ENCODE measurements at regions not wholly inside any gene's neighbourhood (a gene's known extent, or its start where the extent isn't known, plus 50 kb on each side); places are given as distances from the start of the nearest gene placed in this dataset.

DNA sequence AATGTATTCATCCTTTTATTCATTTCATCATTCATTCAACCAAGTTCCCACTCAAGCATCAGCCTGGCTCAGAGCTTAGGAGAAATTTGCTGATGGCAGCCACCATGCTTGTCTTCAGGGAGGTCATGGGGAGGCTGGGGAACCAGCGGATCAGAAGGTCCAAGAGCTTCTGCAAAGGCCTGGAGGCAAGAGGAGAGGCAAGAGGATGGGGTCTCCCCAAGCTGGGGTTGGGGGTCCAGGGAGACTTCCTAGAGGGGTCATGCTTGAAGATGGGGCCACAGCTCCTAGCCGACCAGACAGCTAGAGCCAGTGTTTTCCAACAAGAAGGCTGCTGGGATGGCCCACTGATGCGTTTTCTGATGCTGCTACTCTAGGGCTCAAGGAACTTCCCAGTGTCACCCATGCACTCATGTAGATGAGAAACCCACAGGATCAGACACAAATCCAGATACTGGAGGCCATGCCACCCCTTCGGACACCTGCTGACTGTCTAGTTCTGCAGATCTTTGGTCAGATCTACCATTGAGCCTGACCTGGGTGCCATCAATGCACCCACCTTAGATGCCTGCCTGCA lies 315.2 kb downstream of the AJAP1 start:
- DNase-seq: no peak
- in situ Hi-C loops (cut with MboI; ENCODE audit: low pct_unique_long_range_greater_than_20kb, low sequenced_read_pairs): no loop called here

DNA sequence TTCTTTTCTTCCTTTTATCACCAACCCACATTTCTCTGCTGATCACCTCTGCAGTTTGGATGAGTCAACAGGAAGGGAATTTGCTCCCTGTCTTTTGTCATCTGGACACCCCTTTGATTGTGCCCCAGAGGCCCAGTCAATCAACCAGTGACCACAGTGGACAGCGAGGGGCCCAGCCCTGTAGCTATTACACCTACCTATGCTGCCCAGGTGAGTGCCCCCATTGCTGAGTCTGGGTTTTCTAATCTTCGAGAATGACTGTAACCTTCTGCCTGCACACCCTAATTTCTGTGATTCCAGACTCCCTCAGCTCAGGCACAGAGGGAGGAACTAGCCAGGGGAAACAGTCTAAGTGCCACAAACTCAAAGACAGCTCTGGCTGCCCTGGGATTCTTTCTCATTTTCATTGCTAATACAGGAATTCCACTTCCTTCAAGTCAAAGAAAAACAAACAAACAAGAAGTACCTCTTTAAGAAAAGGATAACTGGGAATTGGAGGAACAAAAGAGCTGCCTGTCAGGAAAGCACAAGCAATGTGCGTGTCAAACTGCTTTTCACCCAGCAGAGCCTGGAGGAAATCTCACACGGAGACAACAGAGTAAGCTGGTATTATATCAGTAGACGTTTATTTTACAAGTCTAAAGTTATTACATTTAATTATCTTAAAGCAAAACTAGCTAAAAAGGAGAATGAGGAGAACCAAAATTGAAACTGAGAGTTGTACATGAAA lies 311.1 kb downstream of the AJAP1 start:
- in situ Hi-C loops (cut with MboI; ENCODE audit: low pct_unique_long_range_greater_than_20kb, low sequenced_read_pairs): no loop called here
- DNase-seq: no peak

DNA sequence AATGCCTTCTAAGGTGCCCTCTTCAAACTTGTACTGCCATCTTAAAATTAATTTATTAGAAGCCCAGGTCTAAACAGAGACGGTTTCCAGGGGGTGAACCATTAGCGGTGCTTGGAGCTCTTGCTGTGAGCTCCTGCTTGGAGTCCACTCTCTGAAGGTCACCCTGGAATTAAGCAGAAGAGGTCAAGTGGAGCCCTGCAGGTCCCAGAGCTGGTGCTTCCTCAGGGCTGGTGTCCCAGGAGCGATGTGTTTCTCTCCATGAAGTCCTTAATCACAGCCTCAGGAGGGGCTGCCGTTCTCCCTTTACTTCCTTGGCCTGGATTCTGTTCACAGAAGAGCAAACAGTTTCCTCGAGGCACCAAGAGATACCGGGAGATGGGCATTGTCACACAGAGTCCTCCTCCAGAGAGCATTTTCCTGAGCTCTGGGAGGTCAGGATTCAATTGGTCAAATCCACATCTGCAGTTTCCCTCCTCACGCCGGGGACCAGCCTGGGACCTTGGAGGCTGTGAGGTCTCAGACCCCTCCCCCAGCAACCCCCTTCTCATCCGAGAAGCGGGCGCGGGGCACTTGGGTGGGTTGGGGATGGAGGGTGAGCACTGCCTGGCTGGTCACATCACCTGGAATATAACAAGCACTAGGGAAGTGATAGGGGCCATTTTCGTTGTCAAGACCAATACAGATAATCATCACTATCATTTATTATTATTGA lies 310.4 kb downstream of the AJAP1 start:
- in situ Hi-C loops (cut with MboI; ENCODE audit: low pct_unique_long_range_greater_than_20kb, low sequenced_read_pairs): no loop called here
- no peak for DNase-seq

DNA sequence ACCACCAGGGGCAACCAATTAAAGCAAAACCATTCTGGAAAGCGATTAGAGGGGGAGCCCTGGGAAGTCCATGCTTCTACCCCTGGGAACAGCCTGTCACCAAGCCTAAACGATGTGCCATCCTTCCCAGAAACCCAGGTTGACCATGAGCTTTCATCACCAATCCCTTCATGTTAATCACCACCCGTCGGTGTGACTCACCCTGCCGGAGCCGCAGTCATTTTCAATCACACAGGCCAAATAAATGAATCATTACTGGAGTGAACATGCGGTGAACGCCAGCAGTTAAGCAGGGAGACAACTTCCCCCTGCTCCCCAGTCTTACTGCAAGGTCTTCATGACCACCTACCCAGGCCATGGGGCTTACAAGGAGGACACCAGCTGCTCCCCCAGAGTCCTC lies 308.8 kb downstream of the AJAP1 start:
- DNase-seq: no peak
- in situ Hi-C loops (cut with MboI; ENCODE audit: low pct_unique_long_range_greater_than_20kb, low sequenced_read_pairs): no loop called here

DNA sequence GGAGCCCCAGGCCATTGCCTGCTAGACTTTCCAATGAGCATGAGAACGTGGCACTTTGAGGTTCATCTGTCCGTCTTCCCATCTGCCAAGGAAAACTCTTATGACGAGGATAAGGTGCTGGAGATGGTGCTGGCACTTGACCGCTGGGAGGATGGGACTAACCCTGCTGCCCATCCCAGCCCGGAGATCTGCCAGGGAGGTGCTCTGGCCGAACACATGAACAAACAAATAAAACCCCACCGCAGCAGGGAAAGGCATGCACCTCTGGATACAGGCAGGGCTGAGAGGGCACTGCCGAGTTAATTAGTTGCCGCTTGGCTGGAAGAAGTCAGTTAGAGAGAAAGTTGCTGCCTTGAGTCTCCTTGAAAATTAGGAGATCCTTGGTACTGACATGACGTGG lies 308.4 kb downstream of the AJAP1 start:
- no peak for DNase-seq
- in situ Hi-C loops (cut with MboI; ENCODE audit: low pct_unique_long_range_greater_than_20kb, low sequenced_read_pairs): no loop called here

DNA sequence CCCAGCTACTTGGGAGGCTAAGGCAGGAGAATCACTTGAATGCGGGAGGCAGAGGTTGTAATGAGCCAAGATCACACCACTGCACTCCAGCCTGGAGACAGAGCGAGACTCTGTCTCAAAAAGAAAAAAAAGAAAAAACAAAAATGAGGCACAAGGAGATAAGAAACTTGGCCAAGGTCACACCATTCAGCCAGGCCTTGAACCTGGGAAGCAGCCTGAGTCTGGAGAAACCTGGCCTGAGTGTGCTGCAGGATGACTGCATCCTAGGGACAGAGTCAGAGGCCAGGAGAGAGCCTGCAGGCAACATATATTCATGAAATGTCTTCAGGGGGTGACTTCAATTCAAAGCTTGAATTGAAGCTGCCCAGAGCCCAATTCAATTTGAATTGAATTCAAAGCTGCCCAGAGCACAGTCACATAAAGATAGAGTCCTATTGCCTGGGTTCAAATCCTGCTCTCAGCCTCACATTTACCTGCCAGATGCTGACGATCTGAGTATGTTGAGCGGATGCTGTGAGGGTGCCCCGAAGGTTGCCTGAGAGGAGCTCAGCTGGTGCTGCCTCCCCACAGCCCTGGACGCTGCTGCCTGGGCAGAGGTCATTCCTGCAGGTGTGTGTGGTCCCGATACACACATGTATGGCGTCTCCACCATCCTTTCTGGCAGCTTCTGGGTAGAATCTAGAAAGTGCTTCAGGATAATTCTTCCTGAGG lies 307.7 kb downstream of the AJAP1 start:
- in situ Hi-C loops (cut with MboI; ENCODE audit: low pct_unique_long_range_greater_than_20kb, low sequenced_read_pairs): no loop called here
- DNase-seq: no peak

DNA sequence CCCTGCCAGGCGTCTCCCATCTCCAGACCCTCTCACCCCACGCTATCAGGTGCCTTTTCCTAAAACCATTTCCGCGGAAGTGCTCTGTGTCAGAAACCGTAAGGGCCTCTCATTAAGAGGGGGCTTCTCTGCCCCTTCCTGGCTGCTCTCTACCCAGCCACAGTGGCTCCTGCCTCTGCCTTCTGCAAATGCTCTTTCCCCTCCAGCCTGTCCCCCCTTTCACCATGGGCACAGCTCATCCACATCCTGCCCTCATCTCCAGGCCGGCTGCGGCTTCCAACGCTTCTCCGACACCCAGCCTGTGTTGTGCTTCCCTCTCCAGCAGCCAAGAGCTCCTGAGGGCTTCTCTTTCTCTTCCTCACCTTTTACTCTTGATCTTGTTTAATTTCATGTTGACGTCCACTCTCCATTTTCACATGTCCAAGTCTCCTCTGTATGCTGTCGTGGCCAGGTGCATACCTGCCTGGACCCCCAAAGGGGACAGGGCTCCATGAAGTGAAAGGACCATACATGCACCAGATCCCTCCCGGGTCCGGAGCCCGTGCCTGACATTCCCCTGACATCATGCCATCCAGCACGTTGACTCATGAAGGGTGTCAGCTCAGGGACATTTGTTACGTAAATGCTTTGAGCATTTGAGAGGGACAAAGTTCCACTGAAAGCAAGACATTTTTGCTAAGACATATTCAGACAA lies 306.5 kb downstream of the AJAP1 start:
- no peak for DNase-seq
- in situ Hi-C loops (cut with MboI; ENCODE audit: low pct_unique_long_range_greater_than_20kb, low sequenced_read_pairs): no loop called here

DNA sequence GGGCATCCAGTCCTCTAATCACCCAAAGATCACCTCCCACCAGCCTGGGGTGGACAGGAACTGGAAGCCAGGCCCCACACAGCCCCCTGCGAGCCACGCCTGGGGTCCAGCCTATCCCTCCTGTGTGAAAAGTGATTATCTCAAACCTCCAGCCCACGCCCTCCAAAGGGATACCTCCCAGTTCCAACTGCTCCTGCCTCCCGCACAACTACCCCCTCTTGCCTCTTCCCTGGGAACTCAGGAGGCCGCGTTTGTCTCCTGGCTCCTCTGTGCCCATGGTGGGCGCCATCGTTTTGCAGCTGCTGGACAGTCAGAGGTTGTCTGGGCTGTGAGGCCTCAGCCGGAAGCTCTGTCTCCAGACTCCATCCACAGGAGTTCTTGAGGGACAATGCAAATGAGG lies 305.9 kb downstream of the AJAP1 start:
- in situ Hi-C loops (cut with MboI; ENCODE audit: low pct_unique_long_range_greater_than_20kb, low sequenced_read_pairs): no loop called here
- DNase-seq: no peak

DNA sequence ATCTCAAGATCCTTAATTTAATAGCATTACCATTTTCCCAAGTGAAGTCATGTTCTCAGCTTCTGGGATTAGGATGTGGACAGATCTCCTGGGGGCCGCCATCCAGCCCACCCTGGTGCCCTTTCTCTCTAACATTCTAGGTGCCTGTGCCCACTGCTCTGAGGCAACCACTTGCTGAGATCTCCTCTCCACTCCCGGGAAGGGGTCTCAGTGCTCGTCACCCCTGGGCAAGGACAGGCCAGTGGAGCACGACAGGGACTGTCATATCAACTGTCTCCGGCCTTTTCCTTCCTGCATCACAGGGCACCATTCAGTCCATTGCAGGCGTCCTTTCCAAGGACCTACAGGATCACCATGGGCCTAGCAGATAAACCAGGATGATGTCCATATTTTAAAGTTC lies 304.8 kb downstream of the AJAP1 start:
- DNase-seq: no peak
- in situ Hi-C loops (cut with MboI; ENCODE audit: low pct_unique_long_range_greater_than_20kb, low sequenced_read_pairs): no loop called here

DNA sequence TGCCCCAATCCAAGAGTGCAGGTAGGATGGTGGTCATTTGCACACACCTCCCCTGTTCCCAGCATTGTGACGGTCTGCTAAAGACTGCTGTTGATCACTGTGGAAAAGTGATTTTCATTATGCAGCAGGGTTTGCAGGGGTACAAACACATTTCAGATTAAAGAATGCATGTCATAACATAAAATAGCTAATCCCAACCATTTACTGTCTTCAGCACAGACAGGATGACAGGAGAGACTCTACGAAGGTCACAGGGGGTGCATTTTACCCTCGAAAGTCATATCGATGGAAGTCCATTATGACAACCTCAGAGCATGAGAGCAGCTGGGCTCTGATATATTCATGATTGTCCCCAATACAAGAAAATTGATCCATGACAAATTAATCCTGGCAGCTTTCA lies 302.6 kb downstream of the AJAP1 start:
- DNase-seq: no peak
- in situ Hi-C loops (cut with MboI; ENCODE audit: low pct_unique_long_range_greater_than_20kb, low sequenced_read_pairs): no loop called here

DNA sequence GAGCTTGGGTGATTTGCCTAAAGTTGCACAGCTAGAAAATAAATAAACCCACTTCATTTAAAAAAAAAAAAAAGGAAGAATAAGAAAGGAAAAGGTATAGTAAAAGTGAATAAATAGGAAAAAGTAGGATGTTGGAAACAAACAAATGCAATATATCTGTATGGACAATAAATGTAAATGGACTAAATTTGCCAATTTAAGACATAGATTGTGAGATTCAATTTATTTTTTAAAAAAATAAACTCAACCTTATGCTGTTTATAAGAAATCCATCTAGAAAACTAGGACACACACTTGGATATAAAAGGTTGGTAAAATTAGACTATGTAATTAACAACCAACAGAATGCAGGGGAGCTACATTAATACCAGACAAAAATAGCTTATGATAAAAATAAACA lies 300.0 kb downstream of the AJAP1 start:
- no peak for DNase-seq
- in situ Hi-C loops (cut with MboI; ENCODE audit: low pct_unique_long_range_greater_than_20kb, low sequenced_read_pairs): no loop called here

DNA sequence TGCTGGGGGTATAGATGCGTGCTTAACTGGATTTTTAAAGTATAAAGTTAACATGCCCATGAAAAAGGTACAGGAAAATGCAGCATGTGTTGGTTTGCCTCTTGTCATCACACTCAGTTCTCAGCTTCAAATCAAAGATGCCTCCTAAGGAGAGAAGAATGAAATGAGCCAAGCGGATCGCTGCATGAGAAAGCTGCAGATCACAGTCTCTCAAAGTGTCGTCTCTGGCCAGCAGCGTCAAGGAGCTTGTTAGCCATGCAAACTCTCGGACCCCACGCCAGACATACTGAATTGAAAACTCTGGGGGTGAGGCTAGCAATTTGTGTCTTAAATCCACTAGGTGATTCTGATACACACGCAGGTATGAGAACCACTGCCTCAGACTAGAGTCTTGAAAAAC lies 297.2 kb downstream of the AJAP1 start:
- DNase-seq: no peak
- in situ Hi-C loops (cut with MboI; ENCODE audit: low pct_unique_long_range_greater_than_20kb, low sequenced_read_pairs): no loop called here

DNA sequence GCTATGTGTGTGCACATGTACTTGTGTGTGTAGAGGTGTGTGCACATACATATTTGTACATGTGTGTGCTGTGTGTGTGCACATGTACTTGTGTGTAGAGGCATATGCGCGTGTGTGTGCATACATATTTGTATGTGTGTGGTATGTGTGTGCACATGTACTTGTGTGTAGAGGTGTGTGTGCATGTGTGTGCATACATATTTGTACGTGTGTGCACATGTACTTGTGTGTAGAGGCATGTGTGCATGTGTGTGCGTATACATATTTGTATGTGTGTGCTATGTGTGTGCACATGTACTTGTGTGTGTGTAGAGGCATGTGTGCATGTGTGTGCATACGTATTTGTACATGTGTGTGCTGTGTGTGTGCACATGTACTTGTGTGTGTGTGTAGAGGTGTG lies 291.9 kb downstream of the AJAP1 start:
- in situ Hi-C loops (cut with MboI; ENCODE audit: low pct_unique_long_range_greater_than_20kb, low sequenced_read_pairs): no loop called here
- DNase-seq: no peak

DNA sequence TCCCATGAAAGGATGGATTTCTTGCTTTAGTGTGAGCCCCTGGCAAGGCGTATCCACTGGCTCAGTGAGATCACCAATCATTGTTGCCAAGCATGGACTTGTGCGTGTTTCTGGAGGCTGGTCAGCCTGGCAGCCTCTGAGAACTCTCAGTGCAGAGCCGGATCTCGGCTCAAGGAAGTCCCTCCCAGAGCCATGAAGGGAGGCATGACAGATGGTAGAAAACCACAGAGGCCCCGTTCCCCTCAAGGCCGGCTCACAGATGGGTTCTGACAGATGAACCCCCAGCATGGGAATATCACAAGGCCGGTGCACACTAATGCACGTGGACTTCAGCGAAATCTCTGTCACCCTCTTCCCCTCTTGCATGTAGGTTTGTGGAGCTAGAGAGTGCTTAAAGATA lies 290.5 kb downstream of the AJAP1 start:
- DNase-seq: no peak
- in situ Hi-C loops (cut with MboI; ENCODE audit: low pct_unique_long_range_greater_than_20kb, low sequenced_read_pairs): no loop called here

DNA sequence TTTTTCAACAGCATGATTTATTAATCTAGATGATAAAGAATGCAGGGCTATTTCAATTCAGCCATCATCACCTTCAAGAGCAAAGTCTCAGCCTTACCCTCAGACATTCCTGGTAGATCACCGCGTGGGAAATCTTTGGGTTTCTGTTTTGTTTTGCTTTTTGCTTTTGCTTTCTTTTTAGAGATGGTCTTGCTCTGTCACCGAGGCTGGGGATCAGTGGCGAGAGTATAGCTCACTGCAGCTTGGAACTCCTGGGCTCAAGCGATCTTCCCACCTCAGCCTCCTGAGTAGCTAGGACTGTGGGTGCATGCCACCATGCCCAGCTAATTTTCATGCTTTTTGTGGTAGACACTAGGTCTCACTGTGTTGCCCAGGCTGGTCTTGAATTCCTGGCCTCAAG lies 289.7 kb downstream of the AJAP1 start:
- no peak for DNase-seq
- in situ Hi-C loops (cut with MboI; ENCODE audit: low pct_unique_long_range_greater_than_20kb, low sequenced_read_pairs): no loop called here

DNA sequence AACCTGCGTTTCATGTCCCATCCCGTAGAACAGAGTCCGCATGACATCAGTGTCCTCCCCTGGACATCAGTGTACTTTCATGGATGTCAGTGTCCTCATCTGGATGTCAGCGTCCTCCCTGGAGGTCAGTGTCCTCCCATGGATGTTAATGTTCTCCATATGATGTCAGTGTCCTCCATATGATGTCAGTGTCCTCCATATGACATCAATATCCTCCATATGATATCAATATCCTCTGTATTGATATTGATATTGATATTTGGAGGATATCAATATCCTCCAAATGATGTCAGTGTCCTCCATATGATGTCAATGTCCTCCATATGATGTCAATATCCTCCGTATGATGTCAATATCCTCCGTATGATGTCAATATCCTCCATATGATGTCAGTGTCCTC lies 284.9 kb downstream of the AJAP1 start:
- DNase-seq: no peak
- in situ Hi-C loops (cut with MboI; ENCODE audit: low pct_unique_long_range_greater_than_20kb, low sequenced_read_pairs): no loop called here

DNA sequence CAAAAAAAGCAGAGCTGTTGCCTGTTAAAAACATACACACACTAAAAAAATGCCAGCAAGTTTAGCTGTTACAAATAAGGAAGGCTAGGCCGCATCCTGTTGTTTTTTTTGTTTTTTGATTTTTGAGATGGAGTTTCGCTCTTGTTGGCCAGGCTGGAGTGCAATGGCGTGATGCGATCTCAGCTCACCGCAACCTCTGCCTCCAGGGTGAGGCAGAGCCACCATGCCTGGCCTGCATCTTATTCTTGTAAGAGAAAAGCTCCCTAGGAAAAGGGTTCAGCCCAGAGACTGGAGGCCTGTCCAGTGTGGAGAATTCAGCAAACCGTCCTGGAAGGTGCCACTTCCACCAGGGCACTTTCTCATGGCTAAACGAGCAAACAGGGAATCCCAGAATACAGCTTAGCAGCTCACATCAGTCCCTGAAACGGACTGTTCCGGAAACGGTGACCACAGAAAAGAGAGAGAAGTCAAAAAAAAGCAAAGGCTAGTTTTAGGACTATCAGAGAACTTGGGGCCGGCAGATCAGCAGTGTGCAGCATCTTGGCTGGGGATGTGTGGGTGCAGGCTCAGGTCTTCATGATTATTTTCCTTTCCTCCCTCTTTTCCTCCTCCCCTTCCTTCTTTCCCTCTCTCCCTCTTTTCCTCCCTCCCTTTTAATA lies 283.6 kb downstream of the AJAP1 start:
- in situ Hi-C loops (cut with MboI; ENCODE audit: low pct_unique_long_range_greater_than_20kb, low sequenced_read_pairs): no loop called here

DNA sequence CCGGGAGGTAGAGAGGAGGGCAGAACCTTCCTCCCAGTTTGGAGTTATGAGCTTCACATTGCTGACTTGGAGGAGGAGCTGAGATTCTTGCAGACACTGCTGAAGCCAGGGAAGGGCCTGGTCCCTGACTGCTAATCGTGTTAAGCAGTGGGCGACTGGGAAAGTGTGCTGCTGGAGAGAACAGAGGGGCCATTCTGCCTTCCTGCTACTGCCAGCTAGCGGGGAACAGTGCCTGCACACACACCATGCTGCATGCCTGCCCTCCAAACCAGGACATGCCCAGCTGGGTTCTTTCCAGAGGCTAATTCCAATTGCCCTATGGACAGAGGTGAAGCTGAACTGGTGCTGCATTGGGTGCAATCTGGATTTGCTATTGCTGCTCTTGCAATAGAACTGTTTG lies 281.4 kb downstream of the AJAP1 start:
- in situ Hi-C loops (cut with MboI; ENCODE audit: low pct_unique_long_range_greater_than_20kb, low sequenced_read_pairs): no loop called here
- DNase-seq: no peak

More for the DNA sequence above, 283.6 kb downstream of the AJAP1 start:
- DNase-seq: no peak

DNA sequence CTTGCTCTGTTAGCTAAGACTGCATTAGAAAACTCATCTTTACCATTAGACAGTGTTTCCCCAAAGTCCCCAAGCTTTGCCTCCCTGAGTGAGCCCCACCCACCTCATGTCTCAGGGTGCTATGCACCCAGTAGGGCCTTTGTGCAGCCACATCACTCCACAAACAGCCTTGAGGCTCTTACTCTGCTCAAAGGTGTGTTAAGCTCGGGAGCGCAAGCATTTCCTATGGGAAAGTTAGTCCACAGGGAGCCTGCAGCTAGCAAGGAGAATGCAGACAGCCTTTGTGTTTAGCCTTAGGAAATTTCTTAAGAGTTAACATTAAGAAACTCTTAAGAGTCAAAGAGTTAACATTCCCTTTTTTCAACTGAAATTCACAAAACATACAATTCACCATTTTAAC lies 278.8 kb downstream of the AJAP1 start:
- in situ Hi-C loops (cut with MboI; ENCODE audit: low pct_unique_long_range_greater_than_20kb, low sequenced_read_pairs): no loop called here
- DNase-seq: no peak

Data from KBM-7 (cell line).